CD4-positive, alpha-beta T cell (primary cell): ENCODE measurements at regions not wholly inside any gene's neighbourhood (a gene's known extent, or its start where the extent isn't known, plus 50 kb on each side); places are given as distances from the start of the nearest gene placed in this dataset.

Experiments
- ATAC-seq: fragments of 200-7000 bp; cut with Tn5 transposase; one replicate; pipeline ENCODE4 v1.10.0; 2022; ENCODE audit warnings: mild to moderate bottlenecking; ENCODE audit not compliant: poor library complexity
- CTCF ChIA-PET: fragments of 350-600 bp; sonication (Branson Sonifier 250); formaldehyde crosslinking; loops from one replicate; lab custom pipeline; 2021; ENCODE audit warnings: antibody characterized with exemption, inconsistent platforms; lab: Charles Lee
- POLR2A ChIA-PET: fragments of 350-600 bp; sonication (Branson Sonifier 250); formaldehyde crosslinking; loops from one replicate; lab custom pipeline; 2021; ENCODE audit warnings: antibody characterized with exemption, inconsistent platforms; lab: Charles Lee
- DNase-seq, 14 experiments: peaks; one replicate each; pipeline ENCODE4 v3.0.0-alpha.2; 2013 to 2020; ENCODE audit warnings: mixed read lengths in 2 of 14
- H3K27ac ChIP-seq, 2 donors: one replicate each; pipeline versions ENCODE4 v1.5.1 to v1.7.0; 2013; ENCODE audit warnings: low read length in 2 of 2, low read depth in 1 of 2, mild to moderate bottlenecking in 1 of 2
- H3K27me3 ChIP-seq, 2 experiments: 1 replicate in 1 of 2; 2 replicates in 1 of 2; pipeline versions ENCODE4 v1.6.1 to v1.7.0; 2013; ENCODE audit warnings: low read length in 2 of 2, control low read depth in 1 of 2, mild to moderate bottlenecking in 1 of 2, moderate library complexity in 1 of 2; ENCODE audit not compliant: insufficient read depth in 2 of 2, control insufficient read depth in 1 of 2
- H3K36me3 ChIP-seq: one replicate; pipeline ENCODE4 v1.6.1; 2013; ENCODE audit warnings: low read length, control low read depth; ENCODE audit not compliant: insufficient read depth
- H3K4me1 ChIP-seq: one replicate; pipeline ENCODE4 v1.6.1; 2013; ENCODE audit warnings: low read length, control low read depth; ENCODE audit not compliant: insufficient read depth
- H3K4me3 ChIP-seq: one replicate; pipeline ENCODE4 v1.5.1; 2013; ENCODE audit warnings: mild to moderate bottlenecking, low read length, moderate library complexity
- H3K9me3 ChIP-seq, 2 experiments: 1 replicate in 1 of 2; 2 replicates in 1 of 2; pipeline versions ENCODE4 v1.6.1 to v1.7.0; 2013; ENCODE audit warnings: low read length in 2 of 2, mild to moderate bottlenecking in 2 of 2, control low read depth in 1 of 2, moderate library complexity in 1 of 2; ENCODE audit not compliant: control insufficient read depth in 1 of 2, insufficient read depth in 1 of 2
- H3K27ac Mint-ChIP-seq: one replicate; pipeline ENCODE4 v1.8.0; 2020; ENCODE audit warnings: mixed read lengths
- H3K27me3 Mint-ChIP-seq: one replicate; pipeline ENCODE4 v1.8.0; 2021; ENCODE audit warnings: mixed read lengths
- H3K36me3 Mint-ChIP-seq: one replicate; pipeline ENCODE4 v1.8.0; 2021; ENCODE audit warnings: low read depth, mixed read lengths
- H3K4me1 Mint-ChIP-seq: one replicate; pipeline ENCODE4 v1.8.0; 2021; ENCODE audit warnings: low read depth, mixed read lengths
- H3K4me3 Mint-ChIP-seq: one replicate; pipeline ENCODE4 v1.8.0; 2020; ENCODE audit warnings: mild to moderate bottlenecking, mixed read lengths
- H3K9me3 Mint-ChIP-seq: one replicate; pipeline ENCODE4 v1.8.0; 2020; ENCODE audit warnings: mixed read lengths
- CTCF ChIP-seq: fragments of 200-600 bp; IDR thresholded peaks from one replicate; pipeline ENCODE4 v1.8.0; 2022; ENCODE audit warnings: antibody characterized with exemption, mild to moderate bottlenecking
- intact Hi-C, 2 experiments: fragments of 100-400 bp; cut with DNase I in 1 of 2; cut with micrococcal nuclease in 1 of 2; formaldehyde crosslinking; loops; one replicate each; pipeline versions ENCODE4 v1.15.1 to v1.9.0; 2023 to 2025; cut with DNase I, micrococcal nuclease

GRCh38 chr7:112887976-112888375 lies 97.8 kb upstream of the TMEM168 start:
- ATAC-seq, result no peak
- Mint-ChIP-seq H3K36me3 (peaks cover 62% of the 10 kb centered on the region), H3K9me3 (no peaks in the 10 kb centered on the region), H3K27me3 (no peaks in the 10 kb centered on the region), H3K4me1 (peaks cover 14% of the 10 kb centered on the region), H3K4me3 (no peak overlapping the region), H3K27ac (no peak overlapping the region)
- no peak for DNase-seq
- intact Hi-C loops, result no loop called here
- POLR2A ChIA-PET, result no interaction called here
- Histone ChIP-seq H3K4me3 (no peak overlapping the region), H3K36me3 (peaks cover 2% of the 10 kb centered on the region), H3K27me3 (no peaks in the 10 kb centered on the region), H3K27ac (no peak overlapping the region), H3K9me3 (no peaks in the 10 kb centered on the region), H3K4me1 (no peaks in the 10 kb centered on the region)
- CTCF ChIA-PET, result no interaction called here
- no peak for TF ChIP-seq CTCF

- Mint-ChIP-seq H3K4me1 (peaks cover 16% of the 10 kb centered on the region), H3K4me3 (no peak overlapping the region), H3K36me3 (peaks cover 57% of the 10 kb centered on the region), H3K9me3 (no peaks in the 10 kb centered on the region), H3K27me3 (no peaks in the 10 kb centered on the region), H3K27ac (no peak overlapping the region)
- DNase-seq (no peak), ATAC-seq (no peak)
- CTCF ChIA-PET, result no interaction called here
- H3K4me1 ChIP-seq, result no peaks in the 10 kb centered on the region
- no peak overlapping the region for H3K4me3 ChIP-seq
- POLR2A ChIA-PET, result no interaction called here
- intact Hi-C loops, result no loop called here
- H3K27me3 ChIP-seq, result no peaks in the 10 kb centered on the region
- H3K9me3 ChIP-seq, result no peaks in the 10 kb centered on the region
- no peaks in the 10 kb centered on the region for H3K36me3 ChIP-seq
- H3K27ac ChIP-seq, result no peak overlapping the region
- no peak for TF ChIP-seq CTCF
These were observed 97.1 kb upstream of the TMEM168 start for GRCh38 chr7:112887337-112887736.

- peaks cover 52% of the 10 kb centered on the region for H3K36me3 Mint-ChIP-seq
- H3K27me3 ChIP-seq, result no peaks in the 10 kb centered on the region
- intact Hi-C loops, result no loop called here
These were observed 96.0 kb upstream of the TMEM168 start for GRCh38 chr7:112886208-112886607.

More at GRCh38 chr7:112886208-112886607, 96.0 kb upstream of the TMEM168 start:
- CTCF ChIA-PET, result no interaction called here
- POLR2A ChIA-PET, result no interaction called here
- H3K27me3 Mint-ChIP-seq, result no peaks in the 10 kb centered on the region
- no peaks in the 10 kb centered on the region for H3K4me1 ChIP-seq
- no peak for ATAC-seq
- no peak overlapping the region for H3K27ac ChIP-seq
- no peak overlapping the region for H3K4me3 ChIP-seq
- no peak overlapping the region for H3K4me3 Mint-ChIP-seq
- H3K36me3 ChIP-seq, result no peaks in the 10 kb centered on the region
- TF ChIP-seq CTCF, result no peak
- peaks cover 16% of the 10 kb centered on the region for H3K4me1 Mint-ChIP-seq
- no peak overlapping the region for H3K27ac Mint-ChIP-seq
- DNase-seq, result no peak
- no peaks in the 10 kb centered on the region for H3K9me3 Mint-ChIP-seq
- no peaks in the 10 kb centered on the region for H3K9me3 ChIP-seq
